ENCODE measurements at regions not wholly inside any gene's neighbourhood (a gene's known extent, or its start where the extent isn't known, plus 50 kb on each side); places are given as distances from the start of the nearest gene placed in this dataset.

DNA sequence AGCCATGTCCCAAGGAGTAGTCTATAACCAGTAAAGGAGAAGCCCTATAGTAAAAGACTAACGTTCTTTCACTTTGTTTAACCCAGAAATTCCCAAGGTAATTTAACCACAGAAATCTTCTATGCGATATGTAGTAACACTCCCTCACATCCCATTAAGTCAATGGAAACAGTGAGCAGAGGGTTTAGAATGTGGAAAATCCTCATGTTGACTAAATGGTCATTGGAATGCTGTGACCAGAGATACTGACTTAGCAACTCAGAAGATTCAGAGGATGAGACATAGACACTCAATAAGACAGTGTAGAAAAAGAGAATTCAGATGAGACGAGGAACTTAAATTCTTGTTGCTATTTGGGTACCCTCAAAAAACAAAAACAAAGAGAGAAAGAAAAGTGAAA is 562.2 kb upstream of the NOX3 start:
- intact Hi-C loops (cut with micrococcal nuclease) = no loop called here
- no peak for DNase-seq (ENCODE audit: low read depth, low spot score)
- RAD21 ChIA-PET (ENCODE audit: low non-redundant PET in 1 of 2, low total read pairs in 2 of 2, uncharacterized antibody in 2 of 2, unreplicated experiment in 2 of 2) = no interaction called here

DNA sequence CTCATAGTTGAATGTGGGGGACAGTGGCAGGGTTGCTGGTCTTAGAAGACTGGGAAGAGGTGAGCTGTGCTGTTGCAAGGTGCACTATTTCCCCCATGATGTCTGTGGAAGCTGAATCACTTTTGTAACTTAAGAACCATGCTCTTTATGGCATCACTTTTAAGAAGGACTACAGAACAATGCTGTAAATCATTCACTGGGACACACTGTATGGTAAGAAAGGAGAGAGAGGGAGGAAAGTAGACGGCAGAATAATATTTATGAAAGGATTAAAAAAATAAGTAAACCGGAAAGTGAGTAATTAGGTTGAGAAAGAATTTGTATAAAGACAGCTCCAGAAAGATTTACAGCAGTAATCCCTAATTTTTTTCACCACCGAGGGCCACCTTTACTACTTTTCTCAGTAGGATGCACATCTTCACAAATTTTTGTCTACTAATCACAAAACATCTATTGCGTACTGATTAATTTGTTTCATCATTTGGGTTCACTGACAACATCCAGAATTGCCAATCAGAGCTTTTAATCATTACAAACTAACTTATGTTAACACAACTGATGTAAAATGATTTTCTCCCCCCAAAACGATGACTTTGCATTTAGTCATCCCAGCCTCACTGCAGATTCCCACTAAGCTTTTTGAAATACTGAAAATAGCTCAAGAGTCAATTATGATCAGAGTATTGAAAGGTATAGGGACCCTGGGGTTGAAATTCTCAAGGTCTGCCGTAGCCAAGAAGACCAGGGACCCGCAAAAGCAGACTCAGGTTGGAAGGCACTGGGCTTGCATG is 560.7 kb upstream of the NOX3 start:
- H3K4me1 ChIP-seq (ENCODE audit: control insufficient read depth in 1 of 2, insufficient read depth in 2 of 2, low read length in 2 of 2) = no peaks in the 10 kb centered on the region
- TF ChIP-seq ELF1 (IDR thresholded peaks at IDR 0.05; ENCODE audit: borderline replicate concordance, low read depth) (no peak), JUND (IDR thresholded peaks at IDR 0.05) (no peak), YY1 (IDR thresholded peaks at IDR 0.05; ENCODE audit: extremely low read depth, insufficient replicate concordance, low read depth, low read length) (no peak), CBX3 (IDR thresholded peaks at IDR 0.05; ENCODE audit: low read depth) (no peak)
- H4K20me1 ChIP-seq (ENCODE audit: insufficient read depth) = no peaks in the 10 kb centered on the region
- no peak overlapping the region for H3K4me2 ChIP-seq (ENCODE audit: low read length)
- DNase-seq (ENCODE audit: low read depth, low spot score) = no peak
- CTCF ChIA-PET = no interaction called here
- no peaks in the 10 kb centered on the region for H3K36me3 ChIP-seq (ENCODE audit: control insufficient read depth in 1 of 2, insufficient read depth in 2 of 2, low read length in 2 of 2)
- H3K27ac ChIP-seq (ENCODE audit: low read depth, low read length) = no peak overlapping the region
- H3K9me3 ChIP-seq (ENCODE audit: control insufficient read depth in 1 of 2, insufficient read depth in 1 of 2, low read depth in 1 of 2, low read length in 2 of 2) = no peaks in the 10 kb centered on the region
- no peak overlapping the region for H3K9ac ChIP-seq (ENCODE audit: low read length)
- POLR2A ChIA-PET = no interaction called here
- intact Hi-C loops (cut with micrococcal nuclease) = no loop called here
- H3K9me2 ChIP-seq (ENCODE audit: insufficient read depth) = no peaks in the 10 kb centered on the region
- no peak overlapping the region for H2AFZ ChIP-seq (ENCODE audit: low read depth, low read length, poor library complexity, severe bottlenecking)
- no peak for ATAC-seq
- BruUV-seq (replicated peaks) = no TSS peak
- no peak overlapping the region for H3K4me3 ChIP-seq (replicated peaks in 1 of 2; ENCODE audit: low read depth in 1 of 2, low read length in 2 of 2)
- no peaks in the 10 kb centered on the region for H3K79me2 ChIP-seq (ENCODE audit: insufficient read depth, low read length)
- H3K27me3 ChIP-seq (ENCODE audit: insufficient read depth, low read length) = no peaks in the 10 kb centered on the region
- RAD21 ChIA-PET (ENCODE audit: low non-redundant PET in 1 of 2, low total read pairs in 2 of 2, uncharacterized antibody in 2 of 2, unreplicated experiment in 2 of 2) = no interaction called here

More for the DNA sequence above, 562.2 kb upstream of the NOX3 start:
- Histone ChIP-seq H3K4me3 (replicated peaks in 1 of 2; ENCODE audit: low read depth in 1 of 2, low read length in 2 of 2) (no peak overlapping the region), H3K79me2 (ENCODE audit: insufficient read depth, low read length) (no peaks in the 10 kb centered on the region), H3K9me2 (ENCODE audit: insufficient read depth) (no peaks in the 10 kb centered on the region), H3K27ac (ENCODE audit: low read depth, low read length) (no peak overlapping the region), H3K4me2 (ENCODE audit: low read length) (no peak overlapping the region), H3K36me3 (ENCODE audit: control insufficient read depth in 1 of 2, insufficient read depth in 2 of 2, low read length in 2 of 2) (no peaks in the 10 kb centered on the region), H3K9ac (ENCODE audit: low read length) (no peak overlapping the region), H3K4me1 (ENCODE audit: control insufficient read depth in 1 of 2, insufficient read depth in 2 of 2, low read length in 2 of 2) (no peaks in the 10 kb centered on the region), H3K9me3 (ENCODE audit: control insufficient read depth in 1 of 2, insufficient read depth in 1 of 2, low read depth in 1 of 2, low read length in 2 of 2) (no peaks in the 10 kb centered on the region), H4K20me1 (ENCODE audit: insufficient read depth) (no peaks in the 10 kb centered on the region), H2AFZ (ENCODE audit: low read depth, low read length, poor library complexity, severe bottlenecking) (no peak overlapping the region), H3K27me3 (ENCODE audit: insufficient read depth, low read length) (no peaks in the 10 kb centered on the region)
- CTCF ChIA-PET = no interaction called here
- BruUV-seq (replicated peaks) = no TSS peak
- ATAC-seq = no peak
- TF ChIP-seq, protein P1, sequence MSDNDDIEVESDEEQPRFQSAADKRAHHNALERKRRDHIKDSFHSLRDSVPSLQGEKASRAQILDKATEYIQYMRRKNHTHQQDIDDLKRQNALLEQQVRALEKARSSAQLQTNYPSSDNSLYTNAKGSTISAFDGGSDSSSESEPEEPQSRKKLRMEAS (IDR thresholded peaks at IDR 0.05) = no peak
- TF ChIP-seq YY1 (IDR thresholded peaks at IDR 0.05; ENCODE audit: extremely low read depth, insufficient replicate concordance, low read depth, low read length) = no peak
- POLR2A ChIA-PET = no interaction called here
